HCT116 (cell line): ENCODE measurements at regions not wholly inside any gene's neighbourhood (a gene's known extent, or its start where the extent isn't known, plus 50 kb on each side); places are given as distances from the start of the nearest gene placed in this dataset.

Source experiments
- ATAC-seq: fragments of 200-7000 bp; cut with Tn5 transposase; 2 replicates; pipeline ENCODE4 v1.9.1; 2020; ENCODE audit warnings: mild to moderate bottlenecking, moderate library complexity
- BruUV-seq: library from RNA; stranded (reverse); fragments of 400-500 nt; replicated peaks from 2 replicates; lab custom pipeline; 2021; lab: Mats Ljungman, UMichigan
- CTCF ChIA-PET: fragments of 300-600 bp; sonication (Branson Sonifier 250); formaldehyde crosslinking; loops from one replicate; lab custom pipeline; 2021; ENCODE audit warnings: antibody characterized with exemption; lab: Charles Lee
- POLR2A ChIA-PET: fragments of 300-600, 350-600 bp; sonication (Branson Sonifier 250); formaldehyde crosslinking; loops from one replicate; lab custom pipeline; 2021; ENCODE audit warnings: antibody characterized with exemption; lab: Charles Lee
- RAD21 ChIA-PET, 2 experiments: fragments of 300-600 bp; sonication (Branson Sonifier 250); formaldehyde crosslinking; loops; one replicate each; lab custom pipeline; 2023; ENCODE audit warnings: low total read pairs in 2 of 2; ENCODE audit not compliant: uncharacterized antibody in 2 of 2, unreplicated experiment in 2 of 2, low non-redundant PET in 1 of 2; lab: Charles Lee
- DNase-seq: peaks from one replicate; pipeline ENCODE4 v3.0.0-alpha.2; 2010; ENCODE audit warnings: low read depth, low spot score
- H2AFZ ChIP-seq: fragments of 200-600 bp; shearing (Covaris generic), sonication (generic); 2 replicates; pipeline ENCODE4 v1.6.1; 2017; ENCODE audit warnings: low read depth, mixed run types, mixed read lengths, antibody characterized with exemption, low read length; ENCODE audit not compliant: poor library complexity, severe bottlenecking
- H3K27ac ChIP-seq: 2 replicates; pipeline ENCODE4 v1.5.1; 2012; ENCODE audit warnings: low read depth, low read length
- H3K27me3 ChIP-seq: fragments of 200-600 bp; sonication (generic); 2 replicates; pipeline ENCODE4 v1.6.1; 2016; ENCODE audit warnings: mixed run types, low read length, mixed read lengths; ENCODE audit not compliant: insufficient read depth
- H3K36me3 ChIP-seq, 2 experiments: fragments of 200-500 bp in 1 of 2; fragments of 200-600 bp in 1 of 2; sonication (Bioruptor generic) in 1 of 2; sonication (generic) in 1 of 2; 2 replicates each; pipeline versions ENCODE4 v1.5.1 to v1.6.1; 2014 to 2016; ENCODE audit warnings: low read length in 2 of 2, inconsistent platforms in 1 of 2, mixed read lengths in 1 of 2, mixed run types in 1 of 2; ENCODE audit not compliant: insufficient read depth in 2 of 2, control insufficient read depth in 1 of 2
- H3K4me1 ChIP-seq, 2 experiments: fragments of 200-600 bp in 1 of 2; sonication (generic) in 1 of 2; 2 replicates each; pipeline versions ENCODE4 v1.5.1 to v1.6.1; 2012 to 2017; ENCODE audit warnings: low read length in 2 of 2, inconsistent platforms in 1 of 2, mild to moderate bottlenecking in 1 of 2, mixed read lengths in 1 of 2, mixed run types in 1 of 2, moderate library complexity in 1 of 2; ENCODE audit not compliant: insufficient read depth in 2 of 2, control insufficient read depth in 1 of 2
- H3K4me2 ChIP-seq: fragments of 200-600 bp; sonication (generic); 2 replicates; pipeline ENCODE4 v1.6.1; 2017; ENCODE audit warnings: mixed run types, low read length, mixed read lengths
- H3K4me3 ChIP-seq, 2 experiments: fragments of 200-600 bp in 1 of 2; sonication (generic) in 1 of 2; replicated peaks in 1 of 2; 2 replicates each; pipeline ENCODE4 v1.5.1; 2011 to 2016; ENCODE audit warnings: low read length in 2 of 2, control low read depth in 1 of 2, low read depth in 1 of 2, mild to moderate bottlenecking in 1 of 2, mixed read lengths in 1 of 2, mixed run types in 1 of 2
- H3K79me2 ChIP-seq: fragments of 200-600 bp; sonication (generic); 2 replicates; pipeline ENCODE4 v1.6.1; 2017; ENCODE audit warnings: mild to moderate bottlenecking, mixed run types, low read length, moderate library complexity, mixed read lengths; ENCODE audit not compliant: insufficient read depth
- H3K9ac ChIP-seq: fragments of 200-600 bp; sonication (generic); 2 replicates; pipeline ENCODE4 v1.6.1; 2016; ENCODE audit warnings: low read length, mixed read lengths
- H3K9me2 ChIP-seq: fragments of 200-600 bp; sonication (generic), shearing (Covaris generic); 2 replicates; pipeline ENCODE4 v1.6.1; 2017; ENCODE audit warnings: mixed run types, mild to moderate bottlenecking, moderate library complexity; ENCODE audit not compliant: insufficient read depth
- H3K9me3 ChIP-seq, 2 experiments: fragments of 200-500 bp in 1 of 2; fragments of 200-600 bp in 1 of 2; sonication (Bioruptor generic) in 1 of 2; sonication (generic) in 1 of 2; 2 replicates each; pipeline ENCODE4 v1.6.1; 2014 to 2017; ENCODE audit warnings: low read length in 2 of 2, mixed read lengths in 2 of 2, inconsistent platforms in 1 of 2, low read depth in 1 of 2, mild to moderate bottlenecking in 1 of 2, mixed run types in 1 of 2, moderate library complexity in 1 of 2; ENCODE audit not compliant: control insufficient read depth in 1 of 2, insufficient read depth in 1 of 2
- H4K20me1 ChIP-seq: fragments of 200-600 bp; sonication (generic), shearing (Covaris generic); 2 replicates; pipeline ENCODE4 v1.6.1; 2017; ENCODE audit warnings: mixed run types, mild to moderate bottlenecking, moderate library complexity; ENCODE audit not compliant: insufficient read depth
- CBX3 ChIP-seq: IDR thresholded peaks from 2 replicates; pipeline ENCODE4 v1.6.1; 2012; ENCODE audit warnings: low read depth
- EZH2 ChIP-seq: fragments of 200-600 bp; sonication (generic); IDR thresholded peaks from 2 replicates; pipeline ENCODE4 v1.6.1; 2017; ENCODE audit warnings: antibody characterized with exemption, mixed run types
- FOSL1 ChIP-seq: IDR thresholded peaks from 2 replicates; pipeline ENCODE4 v1.6.1; 2012; ENCODE audit warnings: low read depth
- MAX ChIP-seq: IDR thresholded peaks from 2 replicates; pipeline ENCODE4 v1.6.1; 2012
- POLR2AphosphoS5 ChIP-seq: IDR thresholded peaks from 2 replicates; pipeline ENCODE4 v1.6.1; 2011; ENCODE audit warnings: mild to moderate bottlenecking, low read depth, low read length, moderate library complexity
- REST ChIP-seq: IDR thresholded peaks from 2 replicates; pipeline ENCODE4 v1.6.1; 2012; ENCODE audit warnings: low read depth
- SP1 ChIP-seq: IDR thresholded peaks from 2 replicates; pipeline ENCODE4 v1.6.1; 2012; ENCODE audit warnings: low read depth
- SRF ChIP-seq: IDR thresholded peaks from 2 replicates; pipeline ENCODE4 v1.6.1; 2012; ENCODE audit warnings: low read depth
- TCF7L2 ChIP-seq: IDR thresholded peaks from 2 replicates; pipeline ENCODE4 v1.7.0; 2011; ENCODE audit warnings: borderline replicate concordance, inconsistent platforms; ENCODE audit not compliant: insufficient read depth, insufficient read length; ENCODE audit errors: extremely low read depth
- ZBTB33 ChIP-seq: IDR thresholded peaks from 2 replicates; pipeline ENCODE4 v1.6.1; 2011; ENCODE audit warnings: mild to moderate bottlenecking, low read length, moderate library complexity; ENCODE audit not compliant: insufficient replicate concordance; ENCODE audit errors: extremely low read depth
- ZFX ChIP-seq: fragments of 450-650 bp; IDR thresholded peaks from 2 replicates; pipeline ENCODE4 v1.6.1; 2017
- ZNF274 ChIP-seq: fragments of 200-500 bp; sonication (Bioruptor generic); IDR thresholded peaks from 2 replicates; pipeline ENCODE4 v1.6.1; 2014; ENCODE audit warnings: mild to moderate bottlenecking, low read depth, low read length, inconsistent platforms
- intact Hi-C: fragments of 100-400 bp; cut with micrococcal nuclease; formaldehyde crosslinking; loops from 2 replicates; pipeline ENCODE4 v1.10.0; 2022

GRCh38 chr2:13611939-13612338 lies 895.2 kb downstream of the TRIB2 start:
- TF ChIP-seq SRF, result no peak
- no peak for TF ChIP-seq TCF7L2
- no peak for TF ChIP-seq ZNF274
- no peak for TF ChIP-seq SP1
- TF ChIP-seq CBX3, result no peak
- TF ChIP-seq ZFX, result no peak
- TF ChIP-seq FOSL1, result no peak
- TF ChIP-seq EZH2, result no peak
- TF ChIP-seq MAX, result no peak
- TF ChIP-seq POLR2AphosphoS5, result no peak
- TF ChIP-seq ZBTB33, result no peak
- no peak for TF ChIP-seq REST
- no peaks in the 10 kb centered on the region for H4K20me1 ChIP-seq
- POLR2A ChIA-PET, result no interaction called here
- no peaks in the 10 kb centered on the region for H3K27me3 ChIP-seq
- H2AFZ ChIP-seq, result no peak overlapping the region
- no peak overlapping the region for H3K4me2 ChIP-seq
- RAD21 ChIA-PET, result no interaction called here
- H3K4me1 ChIP-seq, result no peaks in the 10 kb centered on the region
- no peaks in the 10 kb centered on the region for H3K36me3 ChIP-seq
- ATAC-seq (no peak), DNase-seq (no peak)
- CTCF ChIA-PET, result no interaction called here
- H3K9ac ChIP-seq, result no peak overlapping the region
- BruUV-seq, result no TSS peak
- H3K9me2 ChIP-seq, result no peaks in the 10 kb centered on the region
- intact Hi-C loops, result no loop called here
- no peaks in the 10 kb centered on the region for H3K79me2 ChIP-seq
- no peak overlapping the region for H3K27ac ChIP-seq
- peaks cover 3 to 16% of the 10 kb centered on the region in 2 experiments; a peak in 2 of 4 replicates for H3K9me3 ChIP-seq
- no peak overlapping the region for H3K4me3 ChIP-seq
